K562 (cell line): ENCODE measurements at regions not wholly inside any gene's neighbourhood (a gene's known extent, or its start where the extent isn't known, plus 50 kb on each side); places are given as distances from the start of the nearest gene placed in this dataset.
"Not testable (repeated sequence)": the region's sequence is repeated elsewhere in the genome, so short reads cannot be mapped to it uniquely, and the experiment has no call there.

ENCODE experiments used
- ATAC-seq: fragments of 200-7000 bp; cut with Tn5 transposase; 3 replicates; pipeline ENCODE4 v1.9.1; 2020; ENCODE audit warnings: moderate library complexity
- BruUV-seq: library from RNA; stranded (reverse); fragments of 400-500 nt; replicated peaks from 2 replicates; lab custom pipeline; 2021; lab: Mats Ljungman, UMichigan
- CTCF ChIA-PET: fragments of 300-600 bp; formaldehyde crosslinking; extraction: SDS; loops from one replicate; lab custom pipeline; 2021; ENCODE audit warnings: low intra/inter-chr PET ratio; lab: Yijun Ruan, JAX
- POLR2A ChIA-PET: fragments of 300-600, 350-650 bp; sonication (Branson Sonifier 250); formaldehyde crosslinking; extraction: SDS; loops from one replicate; lab custom pipeline; 2021; ENCODE audit warnings: antibody characterized with exemption, inconsistent platforms; lab: Yijun Ruan, JAX
- DNase-seq, 4 experiments: peaks; one replicate each; pipeline versions ENCODE4 v3.0.0 to v3.0.0-alpha.2; 2011 to 2018; ENCODE audit warnings: low spot score in 3 of 4, mixed read lengths in 3 of 4; ENCODE audit errors: extremely low read depth in 1 of 4
- FAIRE-seq: peaks from 2 replicates; lab custom pipeline; 2011; peaks lifted over from hg19 to GRCh38; lab: Jason Lieb, UNC
- H2AFZ ChIP-seq: 2 replicates; pipeline ENCODE4 v1.6.0; 2011; ENCODE audit warnings: low read depth, low read length, control low read depth, inconsistent platforms
- H3K27ac ChIP-seq: fragments of 200-600 bp; 3 replicates; pipeline ENCODE4 v1.8.0; 2011; ENCODE audit warnings: low read depth, mild to moderate bottlenecking, control low read depth, inconsistent platforms, low read length, moderate library complexity, mixed read lengths; ENCODE audit errors: extremely low read depth
- H3K27me3 ChIP-seq, 2 experiments: fragments of 300-600 bp in 1 of 2; 2 replicates in 1 of 2; 3 replicates in 1 of 2; pipeline versions ENCODE4 v1.6.0 to v1.8.0; 2011; ENCODE audit warnings: inconsistent platforms in 2 of 2, low read length in 2 of 2, mild to moderate bottlenecking in 1 of 2, mixed read lengths in 1 of 2, moderate library complexity in 1 of 2; ENCODE audit not compliant: control insufficient read depth in 2 of 2, insufficient read depth in 2 of 2
- H3K36me3 ChIP-seq: fragments of 300-600 bp; 3 replicates; pipeline ENCODE4 v1.8.0; 2011; ENCODE audit warnings: mild to moderate bottlenecking, low read length, inconsistent platforms; ENCODE audit not compliant: control insufficient read depth, insufficient read depth
- H3K4me1 ChIP-seq, 2 experiments: fragments of 200-600 bp in 1 of 2; replicated peaks in 1 of 2; 2 replicates in 1 of 2; 3 replicates in 1 of 2; pipeline versions ENCODE4 v1.5.1 to v1.8.0; 2011; ENCODE audit warnings: inconsistent platforms in 2 of 2, low read length in 2 of 2, mild to moderate bottlenecking in 1 of 2, mixed read lengths in 1 of 2, moderate library complexity in 1 of 2; ENCODE audit not compliant: control insufficient read depth in 2 of 2, insufficient read depth in 2 of 2
- H3K4me2 ChIP-seq: 2 replicates; pipeline ENCODE4 v1.6.1; 2011; ENCODE audit warnings: low read length, control low read depth, inconsistent platforms, mixed read lengths; ENCODE audit not compliant: insufficient read depth
- H3K4me3 ChIP-seq: fragments of 200-600 bp; sonication (generic), shearing (Covaris generic); 2 replicates; pipeline ENCODE4 v1.5.1; 2016; ENCODE audit warnings: control low read depth, inconsistent platforms
- H3K79me2 ChIP-seq: fragments of 200-600 bp; 3 replicates; pipeline ENCODE4 v1.8.0; 2011; ENCODE audit warnings: low read length, inconsistent platforms; ENCODE audit not compliant: control insufficient read depth, insufficient read depth
- H3K9ac ChIP-seq, 2 experiments: 2 replicates each; pipeline versions ENCODE4 v1.6.0 to v1.6.1; 2011; ENCODE audit warnings: low read depth in 2 of 2, low read length in 2 of 2, control low read depth in 1 of 2, inconsistent platforms in 1 of 2, mild to moderate bottlenecking in 1 of 2, mixed read lengths in 1 of 2; ENCODE audit not compliant: insufficient read depth in 1 of 2
- H3K9me1 ChIP-seq: one replicate; pipeline ENCODE4 v1.6.0; 2011; ENCODE audit warnings: inconsistent platforms, mild to moderate bottlenecking, low read length, moderate library complexity; ENCODE audit not compliant: control insufficient read depth, insufficient read depth
- H3K9me3 ChIP-seq: replicated peaks from 2 replicates; pipeline ENCODE4 v1.5.1; 2011; ENCODE audit warnings: low read depth, low read length, inconsistent platforms; ENCODE audit not compliant: control insufficient read depth, insufficient read depth
- H4K20me1 ChIP-seq: replicated peaks from 2 replicates; pipeline ENCODE4 v1.6.1; 2011; ENCODE audit warnings: low read length, inconsistent platforms, mixed read lengths; ENCODE audit not compliant: control insufficient read depth, insufficient read depth
- DIDO1 ChIP-seq: fragments of 450-650 bp; IDR thresholded peaks from 2 replicates; pipeline ENCODE4 v1.6.1; 2016; ENCODE audit warnings: low read depth, missing biosample characterization, missing genetic modification characterization
- MYBL2 ChIP-seq, 2 experiments: fragments of 450-650 bp in 1 of 2; sonication (generic) in 1 of 2; formaldehyde crosslinking in 1 of 2; IDR thresholded peaks; 2 replicates each; pipeline versions ENCODE4 v1.6.1 to v1.8.1; 2017 to 2022; ENCODE audit warnings: borderline replicate concordance in 1 of 2, inconsistent platforms in 1 of 2, low read depth in 1 of 2, mild to moderate bottlenecking in 1 of 2, missing genetic modification reagents in 1 of 2, moderate library complexity in 1 of 2
- RBBP5 ChIP-seq: fragments of 200-600 bp; sonication (generic); IDR thresholded peaks from 2 replicates; pipeline ENCODE4 v1.6.1; 2012; ENCODE audit warnings: borderline replicate concordance, mild to moderate bottlenecking, low read length, control low read depth, inconsistent platforms; ENCODE audit not compliant: insufficient read depth, poor library complexity, severe bottlenecking
- ZNF165 ChIP-seq: fragments of 250-450 bp; sonication (Bioruptor Pico); IDR thresholded peaks from 2 replicates; pipeline ENCODE4 v1.4.0; 2020; ENCODE audit warnings: borderline replicate concordance
- ZNF174 ChIP-seq: fragments of 250-450 bp; sonication (Bioruptor Pico); IDR thresholded peaks from 2 replicates; pipeline ENCODE4 v1.4.0; 2020; ENCODE audit warnings: mild to moderate bottlenecking
- WGBS: fragments of 100-300 bp; shearing (Covaris generic); methylation state at CpG from one replicate; pipeline ENCODE4 v1.1.6; 2016; ENCODE audit warnings: low coverage, mixed read lengths; ENCODE audit not compliant: insufficient coverage; ENCODE audit errors: missing lambda C conversion rate; 5-methylcytosine and 5-hydroxymethylcytosine counted together
- in situ Hi-C: fragments of 300-500 bp; cut with MboI; formaldehyde crosslinking; loops from 4 replicates; pipeline ENCODE4 v1.15.0; 2018; ENCODE audit warnings: inconsistent platforms, mixed read lengths
- intact Hi-C: fragments of 100-400 bp; cut with micrococcal nuclease; formaldehyde crosslinking; loops from 2 replicates; pipeline ENCODE4 v1.14.2; 2022
- TF ChIP-seq, protein P1 (sequence below): sonication (generic); formaldehyde crosslinking; IDR thresholded peaks from 2 replicates; pipeline ENCODE4 v1.8.1; 2023; ENCODE audit warnings: mild to moderate bottlenecking, missing genetic modification reagents, moderate library complexity

DNA sequence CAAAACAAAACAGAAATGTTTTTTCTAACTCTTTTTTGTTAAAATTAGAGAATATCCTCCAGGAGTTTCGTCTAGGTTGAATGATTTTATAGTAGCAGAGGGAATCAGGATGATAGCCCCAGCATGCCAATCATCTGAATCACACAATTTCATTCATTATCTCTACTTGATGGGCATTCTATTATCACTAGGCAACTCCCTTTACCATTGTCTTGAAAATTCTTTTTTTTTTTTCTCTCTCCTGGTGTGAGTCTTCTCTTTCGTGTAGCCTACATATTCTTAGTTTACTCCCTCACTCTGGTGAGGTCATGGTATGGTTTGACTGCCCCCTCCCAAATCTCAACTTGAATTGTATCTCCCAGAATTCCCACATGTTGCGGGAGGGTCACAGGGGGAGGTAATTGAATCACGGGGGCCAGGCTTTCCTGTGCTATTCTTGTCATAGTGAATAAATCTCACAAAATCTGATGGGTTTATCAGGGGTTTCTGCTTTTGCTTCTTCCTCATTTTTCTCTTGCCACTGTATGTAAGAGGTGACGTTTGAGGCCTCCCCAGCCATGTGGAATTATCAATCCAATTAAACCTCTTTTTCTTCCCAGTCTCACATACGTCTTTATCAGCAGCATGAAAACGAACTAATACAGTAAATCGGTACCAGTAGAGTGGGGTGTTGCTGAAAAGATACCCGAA lies 105.0 kb downstream of the OTUD1 start:
- Histone ChIP-seq H3K9me1 (no peaks in the 10 kb centered on the region), H3K4me3 (no peak overlapping the region), H3K27ac (no peak overlapping the region), H3K9ac (no peak overlapping the region), H3K9me3 (no peaks in the 10 kb centered on the region), H3K4me2 (no peak overlapping the region), H3K27me3 (no peaks in the 10 kb centered on the region), H3K36me3 (no peaks in the 10 kb centered on the region), H2AFZ (no peak overlapping the region), H3K4me1 (no peaks in the 10 kb centered on the region), H3K79me2 (no peaks in the 10 kb centered on the region), H4K20me1 (no peaks in the 10 kb centered on the region)
- FAIRE-seq (no peak), DNase-seq (no peak), ATAC-seq (no peak)
- in situ Hi-C loops: no loop called here
- ChIA-PET POLR2A (no interaction called here), CTCF (no interaction called here)
- 0% methylated on average over 9 of the region's 9 CpGs for WGBS
- intact Hi-C loops: no loop called here
- BruUV-seq: no TSS peak
- TF ChIP-seq MYBL2 (IDR thresholded peaks at IDR 0.05; ENCODE audit: low read depth): no peak
- TF ChIP-seq MYBL2 (CRISPR knock-in tag; IDR thresholded peaks at IDR 0.05; ENCODE audit: borderline replicate concordance): no peak
- TF ChIP-seq, protein P1, sequence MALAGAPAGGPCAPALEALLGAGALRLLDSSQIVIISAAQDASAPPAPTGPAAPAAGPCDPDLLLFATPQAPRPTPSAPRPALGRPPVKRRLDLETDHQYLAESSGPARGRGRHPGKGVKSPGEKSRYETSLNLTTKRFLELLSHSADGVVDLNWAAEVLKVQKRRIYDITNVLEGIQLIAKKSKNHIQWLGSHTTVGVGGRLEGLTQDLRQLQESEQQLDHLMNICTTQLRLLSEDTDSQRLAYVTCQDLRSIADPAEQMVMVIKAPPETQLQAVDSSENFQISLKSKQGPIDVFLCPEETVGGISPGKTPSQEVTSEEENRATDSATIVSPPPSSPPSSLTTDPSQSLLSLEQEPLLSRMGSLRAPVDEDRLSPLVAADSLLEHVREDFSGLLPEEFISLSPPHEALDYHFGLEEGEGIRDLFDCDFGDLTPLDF: no peak
- no peak for TF ChIP-seq ZNF174 (CRISPR knock-in tag)
- TF ChIP-seq ZNF165 (CRISPR knock-in tag): no peak
- no peak for TF ChIP-seq RBBP5
- TF ChIP-seq DIDO1: no peak

DNA sequence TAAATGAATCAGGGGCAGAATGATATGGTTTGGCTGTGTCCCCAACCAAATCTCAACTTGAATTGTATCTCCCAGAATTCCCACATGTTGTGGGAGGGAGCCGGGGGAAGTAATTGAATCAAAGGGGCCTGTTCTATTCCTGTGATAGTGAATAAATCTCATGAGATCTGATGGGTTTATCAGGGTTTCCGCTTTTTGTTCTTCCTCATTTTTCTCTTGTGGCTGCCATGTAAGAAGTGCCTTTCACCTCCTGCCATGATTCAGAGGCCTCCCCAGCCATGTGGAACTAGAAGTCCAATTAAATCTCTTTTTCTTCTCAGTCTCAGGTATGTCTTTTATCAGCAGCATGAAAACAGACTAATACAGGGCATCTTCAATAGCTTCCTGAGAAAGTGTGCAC lies 107.0 kb downstream of the OTUD1 start:
- H4K20me1 ChIP-seq, CTCF ChIA-PET, in situ Hi-C loops, H3K27ac ChIP-seq, FAIRE-seq, H3K4me3 ChIP-seq, H3K27me3 ChIP-seq, H3K36me3 ChIP-seq, H2AFZ ChIP-seq, H3K9me3 ChIP-seq, H3K79me2 ChIP-seq, POLR2A ChIA-PET, BruUV-seq, ATAC-seq, H3K9me1 ChIP-seq, H3K9ac ChIP-seq, H3K4me1 ChIP-seq, intact Hi-C loops, DNase-seq, H3K4me2 ChIP-seq: not testable (repeated sequence)
- 6% methylated on average over 2 of the region's 2 CpGs for WGBS
